Astrocyte (in vitro differentiated cells and primary cell): ENCODE measurements at regions not wholly inside any gene's neighbourhood (a gene's known extent, or its start where the extent isn't known, plus 50 kb on each side); places are given as distances from the start of the nearest gene placed in this dataset.
A peak's percentile ranks its signal among the peaks of the same experiment; 100 is the strongest.

Experiments used
- DNase-seq: peaks from one replicate; pipeline ENCODE4 v3.0.0-alpha.2; 2010; ENCODE audit warnings: low read depth
- FAIRE-seq: peaks from 2 replicates; lab custom pipeline; 2011; peaks lifted over from hg19 to GRCh38; lab: Jason Lieb, UNC
- H2AFZ ChIP-seq: 2 replicates; pipeline ENCODE4 v1.6.0; 2012; ENCODE audit warnings: low read depth, low read length, inconsistent platforms
- H3K27ac ChIP-seq: 2 replicates; pipeline ENCODE4 v1.5.1; 2011; ENCODE audit warnings: low read depth, low read length, inconsistent platforms
- H3K27me3 ChIP-seq: 2 replicates; pipeline ENCODE4 v1.6.0; 2011; ENCODE audit warnings: low read length, inconsistent platforms; ENCODE audit not compliant: insufficient read depth
- H3K36me3 ChIP-seq: 2 replicates; pipeline ENCODE4 v1.5.1; 2011; ENCODE audit warnings: low read length, inconsistent platforms; ENCODE audit not compliant: insufficient read depth
- H3K4me1 ChIP-seq: 2 replicates; pipeline ENCODE4 v1.5.1; 2011; ENCODE audit warnings: low read length, inconsistent platforms; ENCODE audit not compliant: insufficient read depth
- H3K4me2 ChIP-seq: 2 replicates; pipeline ENCODE4 v1.6.0; 2012; ENCODE audit warnings: low read length, inconsistent platforms
- H3K4me3 ChIP-seq: 2 replicates; pipeline ENCODE4 v1.5.1; 2011; ENCODE audit warnings: low read depth, mild to moderate bottlenecking, low read length, inconsistent platforms; ENCODE audit not compliant: insufficient read depth
- H3K79me2 ChIP-seq: 2 replicates; pipeline ENCODE4 v1.6.0; 2012; ENCODE audit warnings: mild to moderate bottlenecking, low read length, inconsistent platforms; ENCODE audit not compliant: insufficient read depth
- H3K9ac ChIP-seq: 2 replicates; pipeline ENCODE4 v1.6.0; 2012; ENCODE audit warnings: mild to moderate bottlenecking, low read length, inconsistent platforms
- H3K9me3 ChIP-seq: 2 replicates; pipeline ENCODE4 v1.5.1; 2012; ENCODE audit warnings: low read depth, mild to moderate bottlenecking, low read length, inconsistent platforms; ENCODE audit not compliant: insufficient read depth
- H4K20me1 ChIP-seq: 2 replicates; pipeline ENCODE4 v1.6.0; 2012; ENCODE audit warnings: low read length, inconsistent platforms; ENCODE audit not compliant: insufficient read depth
- H3K27ac Mint-ChIP-seq: one replicate; pipeline ENCODE4 v1.8.0; 2021; ENCODE audit warnings: mild to moderate bottlenecking, mixed read lengths; ENCODE audit not compliant: unreplicated experiment
- H3K27me3 Mint-ChIP-seq: one replicate; pipeline ENCODE4 v1.8.0; 2021; ENCODE audit warnings: low read depth, mixed read lengths; ENCODE audit not compliant: unreplicated experiment
- H3K36me3 Mint-ChIP-seq: one replicate; pipeline ENCODE4 v1.8.0; 2021; ENCODE audit warnings: low read depth, mixed read lengths; ENCODE audit not compliant: unreplicated experiment
- H3K4me1 Mint-ChIP-seq: one replicate; pipeline ENCODE4 v1.8.0; 2021; ENCODE audit warnings: low read depth, mixed read lengths; ENCODE audit not compliant: unreplicated experiment
- H3K4me3 Mint-ChIP-seq: one replicate; pipeline ENCODE4 v1.8.0; 2021; ENCODE audit warnings: mild to moderate bottlenecking, moderate library complexity, mixed read lengths; ENCODE audit not compliant: unreplicated experiment
- H3K9me3 Mint-ChIP-seq: one replicate; pipeline ENCODE4 v1.8.0; 2021; ENCODE audit warnings: mild to moderate bottlenecking, mixed read lengths; ENCODE audit not compliant: unreplicated experiment
- EZH2 ChIP-seq: IDR thresholded peaks from 2 replicates; pipeline ENCODE4 v1.6.1; 2012; ENCODE audit warnings: mild to moderate bottlenecking, low read length, inconsistent platforms; ENCODE audit not compliant: insufficient read depth
- TF ChIP-seq, protein P1 (sequence below): IDR thresholded peaks from 2 replicates; pipeline ENCODE4 v1.5.1; 2011; ENCODE audit warnings: low read depth, mild to moderate bottlenecking, inconsistent platforms, low read length, moderate library complexity; ENCODE audit not compliant: insufficient read depth

DNA sequence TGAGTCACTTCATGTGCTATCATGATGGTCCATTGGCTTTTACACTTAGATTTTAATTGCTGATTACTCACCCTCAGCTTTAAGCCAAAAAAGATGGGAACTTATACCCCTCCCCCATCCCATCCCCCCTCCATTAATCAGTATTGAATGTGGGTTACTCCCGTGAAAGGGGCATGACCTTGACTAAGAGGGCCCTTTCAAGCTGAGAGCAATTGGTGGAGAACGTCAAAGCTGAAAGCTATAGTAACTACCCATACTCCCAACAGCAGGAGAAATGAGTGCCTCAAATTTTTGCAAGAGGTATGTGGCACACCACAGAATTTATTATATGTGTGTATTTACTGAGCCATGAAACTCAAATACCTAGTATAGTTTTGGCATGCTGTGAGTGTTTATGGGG is 99.7 kb upstream of the CDH8 start:
- no peaks in the 10 kb centered on the region for H3K36me3 Mint-ChIP-seq
- no peak for FAIRE-seq
- no peak for TF ChIP-seq EZH2
- TF ChIP-seq, protein P1, sequence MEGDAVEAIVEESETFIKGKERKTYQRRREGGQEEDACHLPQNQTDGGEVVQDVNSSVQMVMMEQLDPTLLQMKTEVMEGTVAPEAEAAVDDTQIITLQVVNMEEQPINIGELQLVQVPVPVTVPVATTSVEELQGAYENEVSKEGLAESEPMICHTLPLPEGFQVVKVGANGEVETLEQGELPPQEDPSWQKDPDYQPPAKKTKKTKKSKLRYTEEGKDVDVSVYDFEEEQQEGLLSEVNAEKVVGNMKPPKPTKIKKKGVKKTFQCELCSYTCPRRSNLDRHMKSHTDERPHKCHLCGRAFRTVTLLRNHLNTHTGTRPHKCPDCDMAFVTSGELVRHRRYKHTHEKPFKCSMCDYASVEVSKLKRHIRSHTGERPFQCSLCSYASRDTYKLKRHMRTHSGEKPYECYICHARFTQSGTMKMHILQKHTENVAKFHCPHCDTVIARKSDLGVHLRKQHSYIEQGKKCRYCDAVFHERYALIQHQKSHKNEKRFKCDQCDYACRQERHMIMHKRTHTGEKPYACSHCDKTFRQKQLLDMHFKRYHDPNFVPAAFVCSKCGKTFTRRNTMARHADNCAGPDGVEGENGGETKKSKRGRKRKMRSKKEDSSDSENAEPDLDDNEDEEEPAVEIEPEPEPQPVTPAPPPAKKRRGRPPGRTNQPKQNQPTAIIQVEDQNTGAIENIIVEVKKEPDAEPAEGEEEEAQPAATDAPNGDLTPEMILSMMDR: no peak
- Histone ChIP-seq H3K9ac (no peak overlapping the region), H4K20me1 (no peaks in the 10 kb centered on the region), H3K27me3 (no peaks in the 10 kb centered on the region), H3K9me3 (no peaks in the 10 kb centered on the region), H3K27ac (no peak overlapping the region), H2AFZ (no peak overlapping the region), H3K4me2 (peak overlapping the region; percentile 24), H3K79me2 (no peaks in the 10 kb centered on the region), H3K4me3 (no peak overlapping the region), H3K4me1 (no peaks in the 10 kb centered on the region), H3K36me3 (no peaks in the 10 kb centered on the region)
- no peaks in the 10 kb centered on the region for H3K4me1 Mint-ChIP-seq
- H3K27ac Mint-ChIP-seq: no peak overlapping the region
- no peak overlapping the region for H3K4me3 Mint-ChIP-seq
- H3K27me3 Mint-ChIP-seq: no peaks in the 10 kb centered on the region
- H3K9me3 Mint-ChIP-seq: no peaks in the 10 kb centered on the region
- DNase-seq: peak; percentile 80

DNA sequence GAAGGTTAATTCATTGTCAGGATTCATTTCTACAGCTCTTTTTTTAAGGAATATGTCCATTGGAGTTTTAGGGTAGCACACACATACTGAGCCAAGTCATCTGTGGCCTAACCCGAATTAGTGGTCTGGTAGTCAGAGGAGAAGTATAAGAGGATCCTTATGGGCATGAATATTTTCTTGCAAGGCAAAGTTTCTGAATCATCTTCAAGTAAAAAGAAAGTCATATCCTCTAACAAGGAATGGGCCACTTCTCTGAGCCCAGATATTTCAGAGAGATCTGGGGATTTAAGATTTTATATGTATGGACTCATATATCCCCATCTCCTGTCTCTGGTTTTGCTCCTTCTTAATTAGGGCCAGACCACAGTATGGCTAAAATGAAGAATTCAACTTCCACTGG is 99.2 kb upstream of the CDH8 start:
- no peaks in the 10 kb centered on the region for H3K27me3 ChIP-seq
- no peak for TF ChIP-seq EZH2
- TF ChIP-seq, protein P1: no peak
- H3K79me2 ChIP-seq: no peaks in the 10 kb centered on the region
- no peak overlapping the region for H3K27ac ChIP-seq
- H3K4me3 ChIP-seq: no peak overlapping the region
- no peak for FAIRE-seq
- no peak overlapping the region for H3K9ac ChIP-seq
- Mint-ChIP-seq H3K27me3 (no peaks in the 10 kb centered on the region), H3K9me3 (no peaks in the 10 kb centered on the region), H3K27ac (no peak overlapping the region), H3K4me3 (no peak overlapping the region), H3K4me1 (peaks cover under 1% of the 10 kb centered on the region), H3K36me3 (no peaks in the 10 kb centered on the region)
- no peak overlapping the region for H2AFZ ChIP-seq
- no peak for DNase-seq
- no peaks in the 10 kb centered on the region for H3K36me3 ChIP-seq
- H3K9me3 ChIP-seq: no peaks in the 10 kb centered on the region
- no peaks in the 10 kb centered on the region for H4K20me1 ChIP-seq
- peak overlapping the region; percentile 24 for H3K4me2 ChIP-seq
- no peaks in the 10 kb centered on the region for H3K4me1 ChIP-seq

DNA sequence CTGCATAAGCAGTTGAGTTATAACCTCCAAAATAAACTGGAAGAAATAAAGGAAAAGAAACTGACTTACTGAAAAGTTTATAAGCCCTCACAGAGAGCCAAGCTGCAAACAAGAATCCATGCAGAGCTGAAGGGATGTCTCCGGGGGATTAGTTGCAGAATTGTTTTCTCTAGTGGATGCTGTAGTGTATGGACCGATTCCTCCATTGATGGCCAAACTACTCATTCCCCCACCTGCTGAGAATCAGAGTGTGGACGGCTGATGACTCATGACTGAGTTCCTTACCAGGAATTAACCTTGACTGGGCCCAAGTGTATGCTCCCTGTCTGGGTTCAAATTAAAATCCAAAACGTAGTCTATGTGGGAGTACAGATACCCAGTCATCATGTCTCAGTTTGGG is 93.9 kb upstream of the CDH8 start:
- no peak for FAIRE-seq

More for the DNA sequence above, 93.9 kb upstream of the CDH8 start:
- TF ChIP-seq, protein P1: no peak
- no peak for TF ChIP-seq EZH2
- Histone ChIP-seq H4K20me1 (no peaks in the 10 kb centered on the region), H3K4me1 (no peaks in the 10 kb centered on the region), H3K79me2 (no peaks in the 10 kb centered on the region), H3K4me2 (no peak overlapping the region), H2AFZ (no peak overlapping the region), H3K4me3 (no peak overlapping the region), H3K27ac (no peak overlapping the region), H3K9me3 (no peaks in the 10 kb centered on the region), H3K9ac (no peak overlapping the region), H3K36me3 (no peaks in the 10 kb centered on the region), H3K27me3 (no peaks in the 10 kb centered on the region)
- H3K4me3 Mint-ChIP-seq: no peak overlapping the region
- H3K27me3 Mint-ChIP-seq: no peaks in the 10 kb centered on the region
- no peak for DNase-seq
- H3K9me3 Mint-ChIP-seq: no peaks in the 10 kb centered on the region
- H3K27ac Mint-ChIP-seq: peak overlapping the region; percentile 59
- H3K36me3 Mint-ChIP-seq: no peaks in the 10 kb centered on the region
- H3K4me1 Mint-ChIP-seq: peaks cover 4% of the 10 kb centered on the region
